ENCODE measurements at regions not wholly inside any gene's neighbourhood (a gene's known extent, or its start where the extent isn't known, plus 50 kb on each side); places are given as distances from the start of the nearest gene placed in this dataset.

DNA sequence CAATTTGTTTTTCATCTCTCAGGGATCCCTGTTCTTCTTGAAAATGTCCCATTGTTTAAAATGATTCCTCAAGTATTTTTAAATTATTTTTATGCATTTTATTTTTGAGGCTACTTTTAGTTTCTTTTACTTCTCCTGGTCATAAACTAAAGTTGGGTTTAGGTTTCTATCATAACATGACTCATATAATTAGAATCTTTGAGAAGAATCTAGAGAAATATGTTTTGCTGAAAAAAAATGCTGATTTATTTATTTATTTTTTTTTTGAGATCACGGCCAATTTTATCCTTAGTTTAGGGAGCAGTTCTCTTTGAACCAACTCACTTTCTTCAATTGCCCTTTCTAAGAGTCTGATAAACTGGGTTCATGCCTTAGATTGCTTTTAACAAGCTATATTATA is 1157.1 kb downstream of the BCL11B start:
- TF ChIP-seq, protein P1, sequence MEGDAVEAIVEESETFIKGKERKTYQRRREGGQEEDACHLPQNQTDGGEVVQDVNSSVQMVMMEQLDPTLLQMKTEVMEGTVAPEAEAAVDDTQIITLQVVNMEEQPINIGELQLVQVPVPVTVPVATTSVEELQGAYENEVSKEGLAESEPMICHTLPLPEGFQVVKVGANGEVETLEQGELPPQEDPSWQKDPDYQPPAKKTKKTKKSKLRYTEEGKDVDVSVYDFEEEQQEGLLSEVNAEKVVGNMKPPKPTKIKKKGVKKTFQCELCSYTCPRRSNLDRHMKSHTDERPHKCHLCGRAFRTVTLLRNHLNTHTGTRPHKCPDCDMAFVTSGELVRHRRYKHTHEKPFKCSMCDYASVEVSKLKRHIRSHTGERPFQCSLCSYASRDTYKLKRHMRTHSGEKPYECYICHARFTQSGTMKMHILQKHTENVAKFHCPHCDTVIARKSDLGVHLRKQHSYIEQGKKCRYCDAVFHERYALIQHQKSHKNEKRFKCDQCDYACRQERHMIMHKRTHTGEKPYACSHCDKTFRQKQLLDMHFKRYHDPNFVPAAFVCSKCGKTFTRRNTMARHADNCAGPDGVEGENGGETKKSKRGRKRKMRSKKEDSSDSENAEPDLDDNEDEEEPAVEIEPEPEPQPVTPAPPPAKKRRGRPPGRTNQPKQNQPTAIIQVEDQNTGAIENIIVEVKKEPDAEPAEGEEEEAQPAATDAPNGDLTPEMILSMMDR (conservative IDR thresholded peaks at IDR 0.05 in 1 of 2, IDR thresholded peaks at IDR 0.05 in 1 of 2; ENCODE audit: extremely low read depth in 1 of 2, insufficient read depth in 1 of 2, low read depth in 1 of 2, low read length in 2 of 2) = no peak
- TF ChIP-seq EZH2 (IDR thresholded peaks at IDR 0.05; ENCODE audit: borderline replicate concordance, low read length) = no peak

Measured in mammary epithelial cell (primary cell).